ENCODE measurements at regions not wholly inside any gene's neighbourhood (a gene's known extent, or its start where the extent isn't known, plus 50 kb on each side); places are given as distances from the start of the nearest gene placed in this dataset.
A peak's percentile ranks its signal among the peaks of the same experiment; 100 is the strongest.

DNA sequence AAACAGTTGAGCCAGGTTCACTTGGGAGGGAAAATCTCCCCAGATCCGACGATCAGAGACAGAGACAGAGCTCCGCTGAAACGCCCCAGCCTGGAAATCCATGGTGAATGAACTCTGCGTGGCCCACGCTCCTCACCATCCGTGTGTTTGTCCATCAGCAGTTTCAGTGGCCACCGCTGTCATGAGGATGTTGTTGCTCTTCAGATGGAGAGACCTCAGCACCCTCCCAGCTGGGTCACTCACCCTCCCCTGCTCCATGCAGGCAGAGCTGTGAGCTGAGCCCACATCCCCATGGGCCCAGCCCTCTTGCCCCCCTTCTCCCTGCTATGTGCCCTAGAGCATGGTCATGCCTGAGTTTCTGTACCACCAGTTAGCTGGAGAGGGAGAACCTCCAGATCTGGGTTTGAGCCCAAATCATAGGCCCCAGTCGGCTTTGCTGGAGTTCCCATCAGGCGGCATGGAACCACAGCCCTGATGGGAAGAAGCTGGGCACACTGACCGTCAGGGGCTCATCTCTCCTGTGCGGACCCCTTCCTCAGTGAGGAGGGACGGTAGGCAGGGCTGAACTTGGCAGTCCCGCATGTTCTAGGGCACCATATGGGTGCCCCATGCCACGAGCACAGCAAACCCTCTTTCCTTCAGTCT lies 154.4 kb upstream of the COL5A1 start:
- Histone ChIP-seq H3K4ac (ENCODE audit: low read depth, low read length) (no peak overlapping the region), H3K9me1 (ENCODE audit: insufficient read depth, low read length) (no peaks in the 10 kb centered on the region), H4K8ac (ENCODE audit: low read depth in 2 of 2, low read length in 2 of 2) (no peak overlapping the region), H2BK5ac (ENCODE audit: low read depth, low read length, poor library complexity, severe bottlenecking) (no peak overlapping the region), H2BK20ac (ENCODE audit: low read depth, low read length) (no peak overlapping the region), H3K56ac (ENCODE audit: extremely low read depth, insufficient read depth, low read length) (no peak overlapping the region), H3K4me2 (ENCODE audit: low read depth, low read length) (no peak overlapping the region), H3K36me3 (ENCODE audit: control insufficient read depth, insufficient read depth, low read length) (no peaks in the 10 kb centered on the region), H2AFZ (replicated peaks; ENCODE audit: low read length, poor library complexity) (peak overlapping the region; percentile 41), H4K5ac (ENCODE audit: low read depth, low read length) (no peak overlapping the region), H3K23ac (ENCODE audit: low read depth, low read length) (no peak overlapping the region), H2AK5ac (ENCODE audit: low read depth, low read length) (peak overlapping the region; percentile 28; the same call in 1 of the 2 replicates), H3K9ac (ENCODE audit: low read depth, low read length) (no peak overlapping the region), H3K79me1 (ENCODE audit: low read depth in 1 of 2, low read length in 2 of 2) (no peaks in the 10 kb centered on the region), H3K4me3 (ENCODE audit: insufficient read depth, low read depth, low read length) (no peak overlapping the region), H3K4me1 (ENCODE audit: control insufficient read depth, insufficient read depth, low read length) (peaks cover 6% of the 10 kb centered on the region; the same call in 1 of the 2 replicates), H4K91ac (ENCODE audit: insufficient read depth, low read depth, low read length) (no peak overlapping the region), H2BK15ac (ENCODE audit: low read depth, low read length) (no peak overlapping the region), H3K27ac (ENCODE audit: insufficient read depth, low read length) (no peak overlapping the region), H2BK120ac (ENCODE audit: low read depth, low read length) (no peak overlapping the region), H3K27me3 (ENCODE audit: control insufficient read depth, insufficient read depth, low read length) (peaks cover 5% of the 10 kb centered on the region), H3K14ac (replicated peaks; ENCODE audit: low read depth, low read length) (no peak overlapping the region), H2AK9ac (replicated peaks; ENCODE audit: low read depth, low read length, poor library complexity) (no peak overlapping the region), H3K18ac (ENCODE audit: low read depth, low read length) (no peak overlapping the region), H3K9me3 (ENCODE audit: control insufficient read depth, insufficient read depth, low read length) (no peaks in the 10 kb centered on the region), H4K20me1 (ENCODE audit: insufficient read depth, low read length) (no peaks in the 10 kb centered on the region)
- no peak for ATAC-seq (ENCODE audit: low read depth)
- dilution Hi-C loops (cut with HindIII; ENCODE audit: low sequenced_read_pairs, unreplicated experiment) (no loop called here), intact Hi-C loops (cut with micrococcal nuclease) (no loop called here), in situ Hi-C loops (cut with MboI; ENCODE audit: low sequenced_read_pairs) (no loop called here)
- ChIA-PET POLR2A (ENCODE audit: unreplicated experiment) (no interaction called here), CTCF (no interaction called here)
- no peak for DNase-seq
- 92% methylated on average over 12 of the region's 15 CpGs; no CpG with 5 or more reads in 1 of the 2 experiments for WGBS, 2 experiments (ENCODE audit: extremely low coverage in 2 of 2, insufficient read length in 1 of 2)
- TF ChIP-seq MAZ (IDR thresholded peaks at IDR 0.05; ENCODE audit: borderline replicate concordance, low read depth, low read length) (no peak), BHLHE40 (IDR thresholded peaks at IDR 0.05; ENCODE audit: low read depth, low read length) (no peak), MAFK (IDR thresholded peaks at IDR 0.05; ENCODE audit: low read depth, low read length) (no peak), CHD1 (IDR thresholded peaks at IDR 0.05; ENCODE audit: low read depth, low read length) (no peak), FOS (IDR thresholded peaks at IDR 0.05; ENCODE audit: low read depth, low read length) (no peak), CEBPB (IDR thresholded peaks at IDR 0.05; ENCODE audit: low read depth, low read length) (no peak), SMC3 (IDR thresholded peaks at IDR 0.05; ENCODE audit: low read depth, low read length) (no peak), USF2 (IDR thresholded peaks at IDR 0.05; ENCODE audit: low read depth, low read length) (no peak), RCOR1 (IDR thresholded peaks at IDR 0.05; ENCODE audit: insufficient replicate concordance, low read length) (no peak), RAD21 (IDR thresholded peaks at IDR 0.05; ENCODE audit: low read length) (no peak), NFE2L2 (IDR thresholded peaks at IDR 0.05; ENCODE audit: low read depth, low read length) (no peak), POLR2A (IDR thresholded peaks at IDR 0.05; ENCODE audit: low read depth, low read length) (no peak), RFX5 (IDR thresholded peaks at IDR 0.05; ENCODE audit: low read depth, low read length) (no peak), MXI1 (IDR thresholded peaks at IDR 0.05; ENCODE audit: borderline replicate concordance, low read depth, low read length) (no peak)
- TF ChIP-seq, protein P1, sequence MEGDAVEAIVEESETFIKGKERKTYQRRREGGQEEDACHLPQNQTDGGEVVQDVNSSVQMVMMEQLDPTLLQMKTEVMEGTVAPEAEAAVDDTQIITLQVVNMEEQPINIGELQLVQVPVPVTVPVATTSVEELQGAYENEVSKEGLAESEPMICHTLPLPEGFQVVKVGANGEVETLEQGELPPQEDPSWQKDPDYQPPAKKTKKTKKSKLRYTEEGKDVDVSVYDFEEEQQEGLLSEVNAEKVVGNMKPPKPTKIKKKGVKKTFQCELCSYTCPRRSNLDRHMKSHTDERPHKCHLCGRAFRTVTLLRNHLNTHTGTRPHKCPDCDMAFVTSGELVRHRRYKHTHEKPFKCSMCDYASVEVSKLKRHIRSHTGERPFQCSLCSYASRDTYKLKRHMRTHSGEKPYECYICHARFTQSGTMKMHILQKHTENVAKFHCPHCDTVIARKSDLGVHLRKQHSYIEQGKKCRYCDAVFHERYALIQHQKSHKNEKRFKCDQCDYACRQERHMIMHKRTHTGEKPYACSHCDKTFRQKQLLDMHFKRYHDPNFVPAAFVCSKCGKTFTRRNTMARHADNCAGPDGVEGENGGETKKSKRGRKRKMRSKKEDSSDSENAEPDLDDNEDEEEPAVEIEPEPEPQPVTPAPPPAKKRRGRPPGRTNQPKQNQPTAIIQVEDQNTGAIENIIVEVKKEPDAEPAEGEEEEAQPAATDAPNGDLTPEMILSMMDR (conservative IDR thresholded peaks at IDR 0.05; ENCODE audit: low read depth, low read length): no peak
- TF ChIP-seq, protein P2, sequence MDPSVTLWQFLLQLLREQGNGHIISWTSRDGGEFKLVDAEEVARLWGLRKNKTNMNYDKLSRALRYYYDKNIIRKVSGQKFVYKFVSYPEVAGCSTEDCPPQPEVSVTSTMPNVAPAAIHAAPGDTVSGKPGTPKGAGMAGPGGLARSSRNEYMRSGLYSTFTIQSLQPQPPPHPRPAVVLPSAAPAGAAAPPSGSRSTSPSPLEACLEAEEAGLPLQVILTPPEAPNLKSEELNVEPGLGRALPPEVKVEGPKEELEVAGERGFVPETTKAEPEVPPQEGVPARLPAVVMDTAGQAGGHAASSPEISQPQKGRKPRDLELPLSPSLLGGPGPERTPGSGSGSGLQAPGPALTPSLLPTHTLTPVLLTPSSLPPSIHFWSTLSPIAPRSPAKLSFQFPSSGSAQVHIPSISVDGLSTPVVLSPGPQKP (IDR thresholded peaks at IDR 0.05; ENCODE audit: borderline replicate concordance, low read depth, low read length): no peak
- no TSS peak for BruUV-seq (replicated peaks)

All from IMR-90 (cell line).